Astrocyte of the cerebellum (primary cell): ENCODE measurements at regions not wholly inside any gene's neighbourhood (a gene's known extent, or its start where the extent isn't known, plus 50 kb on each side); places are given as distances from the start of the nearest gene placed in this dataset.

Experiments used
- DNase-seq: peaks from one replicate; pipeline ENCODE4 v3.0.0-alpha.2; 2011; ENCODE audit warnings: low read depth
- H3K4me3 ChIP-seq: 2 replicates; pipeline ENCODE4 v1.5.1; 2011; ENCODE audit warnings: mild to moderate bottlenecking, low read depth, low read length, moderate library complexity
- CTCF ChIP-seq: IDR thresholded peaks from 2 replicates; pipeline ENCODE4 v1.5.1; 2012; ENCODE audit warnings: low read length, low read depth, moderate library complexity, mild to moderate bottlenecking; ENCODE audit errors: missing control alignments
- in situ Hi-C: cut with HindIII; loops from 2 replicates; pipeline ENCODE4 v1.10.0; 2017; ENCODE audit warnings: low sequenced_read_pairs

GRCh38 chr2:152227969-152228592 lies 52.5 kb upstream of the STAM2 start:
- H3K4me3 ChIP-seq = no peak overlapping the region
- no peak for TF ChIP-seq CTCF
- DNase-seq = no peak
- in situ Hi-C loops = no loop called here

GRCh38 chr2:152231446-152231845 lies 55.9 kb upstream of the STAM2 start:
- no peak overlapping the region for H3K4me3 ChIP-seq
- TF ChIP-seq CTCF = no peak
- in situ Hi-C loops = no loop called here
- DNase-seq = no peak

GRCh38 chr2:152234277-152234676 lies 58.7 kb upstream of the STAM2 start:
- no peak overlapping the region for H3K4me3 ChIP-seq
- no peak for DNase-seq
- in situ Hi-C loops = no loop called here
- no peak for TF ChIP-seq CTCF

GRCh38 chr2:152236191-152236925 lies 60.8 kb upstream of the STAM2 start:
- DNase-seq = no peak
- no peak for TF ChIP-seq CTCF
- in situ Hi-C loops = no loop called here
- H3K4me3 ChIP-seq = no peak overlapping the region

- no peak for TF ChIP-seq CTCF
- no peak overlapping the region for H3K4me3 ChIP-seq
- in situ Hi-C loops = no loop called here
- no peak for DNase-seq
These were observed 62.5 kb upstream of the STAM2 start for GRCh38 chr2:152238016-152238415.

GRCh38 chr2:152240559-152241231 lies 65.1 kb upstream of the STAM2 start:
- TF ChIP-seq CTCF = no peak
- DNase-seq = no peak
- no peak overlapping the region for H3K4me3 ChIP-seq
- in situ Hi-C loops = no loop called here
